PFSK-1 (cell line): ENCODE measurements at regions not wholly inside any gene's neighbourhood (a gene's known extent, or its start where the extent isn't known, plus 50 kb on each side); places are given as distances from the start of the nearest gene placed in this dataset.

Experiments used
- FOXP2 ChIP-seq: optimal IDR thresholded peaks from 2 replicates; pipeline ENCODE3; 2011; ENCODE audit warnings: borderline replicate concordance, control low read depth, inconsistent platforms; ENCODE audit not compliant: insufficient read depth; ENCODE audit errors: extremely low read length, extremely low read depth
- POLR2AphosphoS5 ChIP-seq: IDR thresholded peaks from 2 replicates; pipeline ENCODE4 v1.6.1; 2012; ENCODE audit warnings: low read depth, mild to moderate bottlenecking, control low read depth, low read length, moderate library complexity
- SIN3A ChIP-seq: IDR thresholded peaks from 2 replicates; pipeline ENCODE4 v1.6.1; 2012; ENCODE audit warnings: mild to moderate bottlenecking, low read length, moderate library complexity, borderline replicate concordance; ENCODE audit not compliant: insufficient read depth
- TAF1 ChIP-seq: IDR thresholded peaks from 2 replicates; pipeline ENCODE4 v1.6.1; 2012; ENCODE audit warnings: low read length, control low read depth, borderline replicate concordance; ENCODE audit not compliant: insufficient read depth

GRCh38 chr14:28297559-28297958 is 469.0 kb upstream of the FOXG1 start:
- TF ChIP-seq SIN3A = no peak
- TF ChIP-seq TAF1 = no peak
- TF ChIP-seq FOXP2 = no peak
- no peak for TF ChIP-seq POLR2AphosphoS5
